GM18502 (cell line): ENCODE measurements at regions not wholly inside any gene's neighbourhood (a gene's known extent, or its start where the extent isn't known, plus 50 kb on each side); places are given as distances from the start of the nearest gene placed in this dataset.

Experiments
- ATAC-seq: cut with Tn5 transposase; IDR thresholded peaks from one replicate; pipeline ENCODE4 v1.9.1; 2021; ENCODE audit warnings: mild to moderate bottlenecking; ENCODE audit not compliant: unreplicated experiment, poor library complexity

DNA sequence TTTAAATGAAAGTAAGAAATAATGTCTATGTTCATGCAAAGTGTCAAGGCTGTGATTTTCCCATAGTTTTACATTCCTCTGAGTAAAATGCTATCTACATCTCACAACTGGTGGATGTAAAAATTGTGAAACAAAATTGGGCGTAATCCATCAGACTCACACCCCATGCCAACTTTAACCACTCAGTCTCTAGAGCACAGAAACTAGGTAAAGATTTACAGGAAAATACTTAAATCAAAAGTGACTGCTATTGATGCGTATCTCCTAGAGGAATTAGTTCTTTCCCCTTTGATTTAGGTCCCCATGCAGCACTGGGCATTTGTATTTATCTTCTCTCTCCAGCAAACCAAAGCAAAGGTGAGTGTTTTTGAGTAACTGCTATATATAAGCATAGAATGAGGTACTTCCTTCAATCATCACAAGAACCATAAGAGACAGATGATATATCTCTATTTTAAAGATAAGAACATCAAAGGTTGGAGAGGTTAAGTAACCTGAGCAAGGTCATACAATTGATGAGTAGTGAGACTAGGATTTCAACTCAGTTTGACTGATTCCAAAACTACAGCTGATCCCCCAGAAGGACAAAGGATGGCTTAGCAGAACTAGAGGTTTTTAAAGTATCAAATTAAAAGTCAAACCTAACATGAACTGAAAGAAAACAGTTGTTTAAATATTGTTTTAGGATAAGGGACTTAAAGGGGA, 594.0 kb upstream of the ACVR2A start:
- peak; percentile 65 for ATAC-seq

GRCh38 chr2:147247749-147248148, 597.1 kb upstream of the ACVR2A start:
- ATAC-seq = peak; percentile 42

- ATAC-seq = no peak
Observed at GRCh38 chr2:147242445-147242844, 602.4 kb upstream of the ACVR2A start.

DNA sequence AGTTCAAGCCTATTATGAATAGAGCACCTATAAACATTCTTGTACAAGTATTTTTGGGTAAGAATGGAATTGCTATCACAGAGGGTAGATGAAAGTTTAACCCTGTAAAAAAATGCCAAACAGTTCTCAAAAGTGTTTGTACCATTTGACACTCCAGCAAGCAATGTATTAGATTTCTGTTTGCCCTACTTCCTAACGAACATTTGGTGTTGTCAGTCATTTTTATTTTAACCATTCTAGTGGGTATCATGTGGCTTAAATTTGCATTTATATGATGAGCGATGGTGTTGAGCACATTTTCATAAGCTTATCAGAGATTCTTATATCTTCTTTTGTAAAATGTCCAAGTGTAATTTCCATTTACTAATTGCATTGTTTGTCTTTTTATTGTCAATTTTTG, 608.2 kb upstream of the ACVR2A start:
- no peak for ATAC-seq

GRCh38 chr2:147232225-147232669, 612.6 kb upstream of the ACVR2A start:
- no peak for ATAC-seq

DNA sequence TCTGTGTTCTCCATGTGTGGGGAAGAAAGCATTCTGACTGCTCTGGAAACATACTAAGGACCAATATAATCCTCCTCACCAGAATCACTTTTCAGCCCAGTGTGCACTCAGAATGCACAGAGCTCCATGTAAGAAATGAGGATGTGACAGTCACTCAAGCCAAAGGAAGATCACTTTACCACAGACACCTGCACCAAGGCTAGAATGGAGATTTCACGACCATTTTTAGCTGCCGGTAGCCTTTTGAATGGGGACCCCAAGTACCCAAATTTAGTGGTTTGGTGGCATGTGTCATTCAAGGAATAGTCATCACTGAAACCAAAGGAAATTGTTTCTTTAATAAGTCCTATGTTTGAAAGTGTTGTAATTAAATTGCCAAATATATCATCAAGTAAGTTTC, 613.2 kb upstream of the ACVR2A start:
- peak; percentile 92 for ATAC-seq

- no peak for ATAC-seq
Observed at GRCh38 chr2:147231081-147231480, 613.7 kb upstream of the ACVR2A start.

DNA sequence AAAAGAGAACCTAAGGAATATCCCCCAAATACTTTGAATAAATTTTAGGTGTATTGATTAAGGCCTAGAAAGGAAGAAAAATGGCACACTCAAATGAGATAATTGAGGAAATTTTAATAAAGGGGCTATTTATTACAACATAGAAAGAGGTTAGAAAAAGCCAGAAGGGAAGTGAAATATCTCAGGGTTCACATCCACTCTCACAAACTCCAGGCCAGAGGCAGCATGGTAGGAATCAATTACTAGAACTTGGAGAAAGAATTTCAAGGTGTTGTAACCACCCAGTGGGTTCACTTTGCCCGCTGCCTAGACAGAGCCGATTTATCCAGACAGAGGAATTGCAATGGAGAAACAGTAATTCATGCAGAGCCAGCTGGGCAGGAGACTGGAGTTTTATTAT, 617.5 kb upstream of the ACVR2A start:
- no peak for ATAC-seq

DNA sequence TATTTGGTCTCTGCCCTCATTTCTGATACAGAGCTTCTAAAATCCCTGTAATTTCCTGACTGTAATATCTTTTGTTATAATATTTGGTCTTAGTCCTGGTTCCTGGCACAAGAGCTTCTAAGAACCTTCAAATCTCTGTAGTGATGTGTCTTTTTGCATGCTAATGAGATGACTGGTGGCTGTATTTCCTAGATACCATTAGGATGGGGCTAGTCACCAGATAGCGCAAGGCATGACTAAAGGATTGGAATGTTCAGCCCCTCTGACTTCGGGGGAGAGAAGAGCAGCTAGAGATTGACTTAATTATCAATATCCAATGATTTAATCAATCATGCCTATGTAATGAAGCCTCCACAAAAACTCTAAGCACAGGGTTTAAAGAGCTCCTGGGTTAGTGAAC, 620.8 kb upstream of the ACVR2A start:
- no peak for ATAC-seq

GRCh38 chr2:147223553-147224060, 621.2 kb upstream of the ACVR2A start:
- ATAC-seq = no peak

DNA sequence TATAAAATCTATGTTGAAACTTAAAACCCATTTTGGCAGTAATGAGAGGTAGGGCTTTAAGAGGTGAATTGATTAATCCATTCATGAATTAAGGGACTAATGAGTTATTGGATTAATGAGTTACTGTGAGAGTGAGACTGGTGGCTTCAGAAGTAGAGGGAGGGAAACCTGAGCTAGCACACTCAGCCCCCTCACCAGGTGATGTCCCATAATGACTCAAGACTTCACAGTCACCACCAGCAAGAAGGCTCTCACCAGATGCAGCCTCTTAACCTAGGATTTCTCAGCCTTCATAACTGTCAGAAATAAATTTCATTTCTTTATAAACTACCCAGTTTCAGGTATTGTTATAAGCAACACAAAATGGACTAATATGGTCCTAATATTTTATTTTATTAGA, 621.7 kb upstream of the ACVR2A start:
- peak; percentile 84 for ATAC-seq

DNA sequence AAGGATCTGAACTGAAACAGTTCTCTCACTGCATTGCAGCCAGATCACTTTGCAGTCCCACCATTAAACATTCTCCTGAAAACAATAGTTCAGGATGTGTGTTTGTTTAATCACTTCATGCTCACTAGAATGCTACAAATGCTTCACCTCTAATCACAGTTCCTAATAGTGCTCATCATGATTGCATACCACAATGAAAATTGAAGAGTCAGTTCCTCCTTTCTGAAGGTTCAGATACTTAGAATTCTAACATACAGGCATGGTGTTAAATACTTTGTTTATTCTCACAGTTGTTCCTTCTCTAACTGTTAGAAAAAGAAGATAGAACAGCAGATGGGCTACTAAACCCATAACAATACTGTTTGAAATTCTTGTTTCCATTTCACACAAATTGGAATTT, 622.3 kb upstream of the ACVR2A start:
- ATAC-seq = peak; percentile 81

DNA sequence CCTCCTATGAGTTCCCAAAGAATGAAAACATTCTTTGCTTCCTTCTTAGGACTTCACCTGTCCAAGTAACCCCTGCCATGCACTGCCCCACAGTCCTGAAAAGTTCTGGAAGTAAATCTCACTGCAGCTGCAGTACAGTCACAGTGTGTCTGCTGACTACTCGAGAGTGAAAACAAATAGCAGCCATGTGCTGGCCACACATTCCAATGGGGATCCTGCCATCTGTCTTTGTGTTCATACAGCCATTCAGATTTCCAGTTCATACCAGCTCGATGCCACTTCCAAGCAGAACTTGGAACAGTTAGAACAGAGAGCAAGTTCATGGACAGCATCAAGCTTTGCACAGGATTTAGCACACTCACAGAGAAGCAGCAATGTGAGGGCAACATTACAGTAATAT, 629.9 kb upstream of the ACVR2A start:
- no peak for ATAC-seq

- ATAC-seq = no peak
Observed at GRCh38 chr2:147211484-147211883, 633.3 kb upstream of the ACVR2A start.

GRCh38 chr2:147204102-147204501, 640.7 kb upstream of the ACVR2A start:
- no peak for ATAC-seq

DNA sequence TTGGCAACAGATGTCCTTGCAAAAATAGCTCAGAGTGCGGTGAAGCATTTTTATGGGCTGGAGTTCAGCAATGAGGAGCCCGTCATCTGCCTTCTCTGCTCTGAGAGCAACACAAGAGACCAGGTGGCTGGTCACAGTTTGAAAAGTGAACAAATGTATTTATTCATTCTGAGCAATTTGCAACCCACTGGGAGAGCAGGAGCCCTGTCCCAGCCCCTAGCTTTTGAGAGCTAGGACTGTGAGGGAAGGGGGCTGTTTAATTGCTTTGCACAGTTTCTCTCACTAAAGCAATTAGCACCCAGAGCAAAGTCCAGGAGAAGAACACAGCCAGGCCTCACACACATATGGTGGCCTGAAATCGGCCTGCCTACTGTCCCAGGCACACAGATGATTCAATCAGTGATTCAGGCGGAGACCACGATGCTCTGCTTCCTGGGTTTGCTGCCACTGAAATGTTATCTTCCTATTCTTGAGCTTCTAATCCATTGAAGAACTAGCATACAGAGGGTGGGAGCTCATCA, 646.1 kb upstream of the ACVR2A start:
- no peak for ATAC-seq

- ATAC-seq = no peak
Observed at GRCh38 chr2:147197754-147198483, 646.9 kb upstream of the ACVR2A start.

- ATAC-seq = peak; percentile 74
Observed at GRCh38 chr2:147182260-147182659, 662.6 kb upstream of the ACVR2A start.

- peak; percentile 73 for ATAC-seq
Observed at GRCh38 chr2:147181351-147182029, 663.3 kb upstream of the ACVR2A start.

- ATAC-seq = no peak
Observed at GRCh38 chr2:147177071-147177857, 667.6 kb upstream of the ACVR2A start.
